ENCODE measurements at regions not wholly inside any gene's neighbourhood (a gene's known extent, or its start where the extent isn't known, plus 50 kb on each side); places are given as distances from the start of the nearest gene placed in this dataset.
A peak's percentile ranks its signal among the peaks of the same experiment; 100 is the strongest.

DNA sequence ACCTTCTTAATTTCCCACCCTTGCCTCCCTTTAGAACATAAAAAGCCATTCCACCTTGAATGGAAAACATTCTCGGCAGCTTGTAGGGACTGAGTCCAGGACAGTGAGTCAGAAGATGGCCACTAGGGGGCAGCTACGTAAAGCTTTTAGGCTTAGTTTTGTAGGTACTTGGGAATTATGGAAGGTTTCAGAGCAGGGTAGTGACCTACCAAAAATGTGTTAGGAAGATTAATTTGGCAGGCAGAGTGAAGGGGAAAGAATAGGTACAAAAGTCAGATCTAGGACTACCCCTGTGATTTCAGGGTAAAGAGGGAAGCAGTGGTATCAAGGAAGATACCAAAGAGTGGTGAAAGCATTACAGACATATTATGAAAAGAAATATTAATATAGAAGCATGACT, 198.4 kb downstream of the NDFIP2 start:
- Mint-ChIP-seq H3K27me3 (ENCODE audit: insufficient read depth, low read depth, poor library complexity) (no peaks in the 10 kb centered on the region), H3K9me3 (no peaks in the 10 kb centered on the region), H3K27ac (no peak overlapping the region), H3K36me3 (ENCODE audit: low read depth) (no peaks in the 10 kb centered on the region), H3K4me3 (no peak overlapping the region), H3K4me1 (peaks cover 6% of the 10 kb centered on the region; the same call in 2 of the 3 replicates)
- TF ChIP-seq, protein P1, sequence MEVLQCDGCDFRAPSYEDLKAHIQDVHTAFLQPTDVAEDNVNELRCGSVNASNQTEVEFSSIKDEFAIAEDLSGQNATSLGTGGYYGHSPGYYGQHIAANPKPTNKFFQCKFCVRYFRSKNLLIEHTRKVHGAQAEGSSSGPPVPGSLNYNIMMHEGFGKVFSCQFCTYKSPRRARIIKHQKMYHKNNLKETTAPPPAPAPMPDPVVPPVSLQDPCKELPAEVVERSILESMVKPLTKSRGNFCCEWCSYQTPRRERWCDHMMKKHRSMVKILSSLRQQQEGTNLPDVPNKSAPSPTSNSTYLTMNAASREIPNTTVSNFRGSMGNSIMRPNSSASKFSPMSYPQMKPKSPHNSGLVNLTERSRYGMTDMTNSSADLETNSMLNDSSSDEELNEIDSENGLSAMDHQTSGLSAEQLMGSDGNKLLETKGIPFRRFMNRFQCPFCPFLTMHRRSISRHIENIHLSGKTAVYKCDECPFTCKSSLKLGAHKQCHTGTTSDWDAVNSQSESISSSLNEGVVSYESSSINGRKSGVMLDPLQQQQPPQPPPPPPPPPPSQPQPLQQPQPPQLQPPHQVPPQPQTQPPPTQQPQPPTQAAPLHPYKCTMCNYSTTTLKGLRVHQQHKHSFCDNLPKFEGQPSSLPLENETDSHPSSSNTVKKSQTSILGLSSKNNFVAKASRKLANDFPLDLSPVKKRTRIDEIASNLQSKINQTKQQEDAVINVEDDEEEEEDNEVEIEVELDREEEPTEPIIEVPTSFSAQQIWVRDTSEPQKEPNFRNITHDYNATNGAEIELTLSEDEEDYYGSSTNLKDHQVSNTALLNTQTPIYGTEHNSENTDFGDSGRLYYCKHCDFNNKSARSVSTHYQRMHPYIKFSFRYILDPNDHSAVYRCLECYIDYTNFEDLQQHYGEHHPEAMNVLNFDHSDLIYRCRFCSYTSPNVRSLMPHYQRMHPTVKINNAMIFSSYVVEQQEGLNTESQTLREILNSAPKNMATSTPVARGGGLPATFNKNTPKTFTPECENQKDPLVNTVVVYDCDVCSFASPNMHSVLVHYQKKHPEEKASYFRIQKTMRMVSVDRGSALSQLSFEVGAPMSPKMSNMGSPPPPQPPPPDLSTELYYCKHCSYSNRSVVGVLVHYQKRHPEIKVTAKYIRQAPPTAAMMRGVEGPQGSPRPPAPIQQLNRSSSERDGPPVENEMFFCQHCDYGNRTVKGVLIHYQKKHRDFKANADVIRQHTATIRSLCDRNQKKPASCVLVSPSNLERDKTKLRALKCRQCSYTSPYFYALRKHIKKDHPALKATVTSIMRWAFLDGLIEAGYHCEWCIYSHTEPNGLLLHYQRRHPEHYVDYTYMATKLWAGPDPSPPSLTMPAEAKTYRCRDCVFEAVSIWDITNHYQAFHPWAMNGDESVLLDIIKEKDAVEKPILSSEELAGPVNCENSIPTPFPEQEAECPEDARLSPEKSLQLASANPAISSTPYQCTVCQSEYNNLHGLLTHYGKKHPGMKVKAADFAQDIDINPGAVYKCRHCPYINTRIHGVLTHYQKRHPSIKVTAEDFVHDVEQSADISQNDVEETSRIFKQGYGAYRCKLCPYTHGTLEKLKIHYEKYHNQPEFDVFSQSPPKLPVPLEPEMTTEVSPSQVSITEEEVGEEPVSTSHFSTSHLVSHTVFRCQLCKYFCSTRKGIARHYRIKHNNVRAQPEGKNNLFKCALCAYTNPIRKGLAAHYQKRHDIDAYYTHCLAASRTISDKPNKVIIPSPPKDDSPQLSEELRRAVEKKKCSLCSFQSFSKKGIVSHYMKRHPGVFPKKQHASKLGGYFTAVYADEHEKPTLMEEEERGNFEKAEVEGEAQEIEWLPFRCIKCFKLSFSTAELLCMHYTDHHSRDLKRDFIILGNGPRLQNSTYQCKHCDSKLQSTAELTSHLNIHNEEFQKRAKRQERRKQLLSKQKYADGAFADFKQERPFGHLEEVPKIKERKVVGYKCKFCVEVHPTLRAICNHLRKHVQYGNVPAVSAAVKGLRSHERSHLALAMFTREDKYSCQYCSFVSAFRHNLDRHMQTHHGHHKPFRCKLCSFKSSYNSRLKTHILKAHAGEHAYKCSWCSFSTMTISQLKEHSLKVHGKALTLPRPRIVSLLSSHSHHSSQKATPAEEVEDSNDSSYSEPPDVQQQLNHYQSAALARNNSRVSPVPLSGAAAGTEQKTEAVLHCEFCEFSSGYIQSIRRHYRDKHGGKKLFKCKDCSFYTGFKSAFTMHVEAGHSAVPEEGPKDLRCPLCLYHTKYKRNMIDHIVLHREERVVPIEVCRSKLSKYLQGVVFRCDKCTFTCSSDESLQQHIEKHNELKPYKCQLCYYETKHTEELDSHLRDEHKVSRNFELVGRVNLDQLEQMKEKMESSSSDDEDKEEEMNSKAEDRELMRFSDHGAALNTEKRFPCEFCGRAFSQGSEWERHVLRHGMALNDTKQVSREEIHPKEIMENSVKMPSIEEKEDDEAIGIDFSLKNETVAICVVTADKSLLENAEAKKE (CRISPR knock-in tag; IDR thresholded peaks at IDR 0.05): no peak
- TF ChIP-seq, protein P2, sequence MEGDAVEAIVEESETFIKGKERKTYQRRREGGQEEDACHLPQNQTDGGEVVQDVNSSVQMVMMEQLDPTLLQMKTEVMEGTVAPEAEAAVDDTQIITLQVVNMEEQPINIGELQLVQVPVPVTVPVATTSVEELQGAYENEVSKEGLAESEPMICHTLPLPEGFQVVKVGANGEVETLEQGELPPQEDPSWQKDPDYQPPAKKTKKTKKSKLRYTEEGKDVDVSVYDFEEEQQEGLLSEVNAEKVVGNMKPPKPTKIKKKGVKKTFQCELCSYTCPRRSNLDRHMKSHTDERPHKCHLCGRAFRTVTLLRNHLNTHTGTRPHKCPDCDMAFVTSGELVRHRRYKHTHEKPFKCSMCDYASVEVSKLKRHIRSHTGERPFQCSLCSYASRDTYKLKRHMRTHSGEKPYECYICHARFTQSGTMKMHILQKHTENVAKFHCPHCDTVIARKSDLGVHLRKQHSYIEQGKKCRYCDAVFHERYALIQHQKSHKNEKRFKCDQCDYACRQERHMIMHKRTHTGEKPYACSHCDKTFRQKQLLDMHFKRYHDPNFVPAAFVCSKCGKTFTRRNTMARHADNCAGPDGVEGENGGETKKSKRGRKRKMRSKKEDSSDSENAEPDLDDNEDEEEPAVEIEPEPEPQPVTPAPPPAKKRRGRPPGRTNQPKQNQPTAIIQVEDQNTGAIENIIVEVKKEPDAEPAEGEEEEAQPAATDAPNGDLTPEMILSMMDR (conservative IDR thresholded peaks at IDR 0.05; ENCODE audit: low read depth in 2 of 2): peak; percentile 95 to 100
- peaks cover under 1% of the 10 kb centered on the region; the same call in 1 of the 2 replicates for H3K9me2 ChIP-seq (ENCODE audit: insufficient read depth)
- H3F3A ChIP-seq (replicated peaks; ENCODE audit: low read depth): no peaks in the 10 kb centered on the region
- ATAC-seq: peak; percentile 84
- DNase-seq (ENCODE audit: low spot score): peak; percentile 93
- H3K79me2 ChIP-seq (replicated peaks; ENCODE audit: insufficient read depth): no peaks in the 10 kb centered on the region
- no peaks in the 10 kb centered on the region for H3K36me3 ChIP-seq (ENCODE audit: insufficient read depth)
- no peak overlapping the region for H3K4me2 ChIP-seq
- no peaks in the 10 kb centered on the region for H4K20me1 ChIP-seq (replicated peaks; ENCODE audit: insufficient read depth)
- no peak overlapping the region for H2AFZ ChIP-seq
- H3K27me3 ChIP-seq (ENCODE audit: insufficient read depth): no peaks in the 10 kb centered on the region
- H3K4me3 ChIP-seq: no peak overlapping the region
- H3K27ac ChIP-seq (ENCODE audit: low read depth): no peak overlapping the region
- H3K4me1 ChIP-seq (ENCODE audit: insufficient read depth): no peaks in the 10 kb centered on the region

DNA sequence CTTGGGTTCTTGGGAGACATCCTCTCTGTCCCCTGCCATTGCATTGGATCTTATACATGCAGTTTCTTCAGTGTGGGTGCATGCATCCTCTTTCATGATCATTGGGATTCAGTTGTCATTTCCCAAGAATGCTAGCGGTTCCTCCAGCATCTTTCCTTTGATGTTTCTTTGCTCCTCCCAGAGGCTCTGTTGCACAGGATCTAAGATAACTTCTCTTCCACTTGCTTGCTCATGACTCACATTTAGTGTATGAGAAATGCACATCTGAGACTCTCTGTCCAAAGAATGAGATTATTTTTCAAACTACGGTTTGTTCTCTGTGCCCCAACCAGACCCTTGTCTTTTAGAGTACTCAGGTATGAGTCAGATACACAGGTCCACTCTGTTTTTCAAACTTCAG, 197.1 kb downstream of the NDFIP2 start:
- peaks cover 9% of the 10 kb centered on the region; the same call in 2 of the 3 replicates for H3K4me1 Mint-ChIP-seq
- H3K36me3 Mint-ChIP-seq (ENCODE audit: low read depth): no peaks in the 10 kb centered on the region
- Histone ChIP-seq H4K20me1 (replicated peaks; ENCODE audit: insufficient read depth) (no peaks in the 10 kb centered on the region), H2AFZ (no peak overlapping the region), H3K4me1 (ENCODE audit: insufficient read depth) (peaks cover 3% of the 10 kb centered on the region; the same call in 1 of the 2 replicates), H3K27ac (ENCODE audit: low read depth) (no peak overlapping the region), H3K79me2 (replicated peaks; ENCODE audit: insufficient read depth) (no peaks in the 10 kb centered on the region), H3K4me3 (no peak overlapping the region), H3F3A (replicated peaks; ENCODE audit: low read depth) (no peaks in the 10 kb centered on the region), H3K36me3 (ENCODE audit: insufficient read depth) (no peaks in the 10 kb centered on the region), H3K4me2 (no peak overlapping the region), H3K9me2 (ENCODE audit: insufficient read depth) (no peaks in the 10 kb centered on the region; the same call in 1 of the 2 replicates), H3K27me3 (ENCODE audit: insufficient read depth) (no peaks in the 10 kb centered on the region)
- DNase-seq (ENCODE audit: low spot score): no peak
- no peak overlapping the region for H3K27ac Mint-ChIP-seq
- H3K27me3 Mint-ChIP-seq (ENCODE audit: insufficient read depth, low read depth, poor library complexity): no peaks in the 10 kb centered on the region
- H3K9me3 Mint-ChIP-seq: no peaks in the 10 kb centered on the region
- no peak overlapping the region for H3K4me3 Mint-ChIP-seq
- no peak for ATAC-seq
- TF ChIP-seq ZNF114 (CRISPR knock-in tag; IDR thresholded peaks at IDR 0.05) (no peak), STAT1 (IDR thresholded peaks at IDR 0.05; ENCODE audit: unreplicated experiment) (no peak), ZNF331 (CRISPR knock-in tag; IDR thresholded peaks at IDR 0.05; ENCODE audit: low read depth) (no peak), EZH2 (IDR thresholded peaks at IDR 0.05; ENCODE audit: low read depth, unreplicated experiment) (no peak), POLR2AphosphoS5 (IDR thresholded peaks at IDR 0.05; ENCODE audit: low read depth) (no peak), CREB1 (CRISPR knock-in tag; IDR thresholded peaks at IDR 0.05; ENCODE audit: low read depth) (no peak)

All from GM23338 (cell line).